ENCODE measurements at regions not wholly inside any gene's neighbourhood (a gene's known extent, or its start where the extent isn't known, plus 50 kb on each side); places are given as distances from the start of the nearest gene placed in this dataset.

GRCh38 chr6:56699066-56699654, 56.5 kb upstream of the DST start:
- H3K4me1 ChIP-seq = no peaks in the 10 kb centered on the region
- H3K36me3 ChIP-seq (replicated peaks) = no peaks in the 10 kb centered on the region
- no peaks in the 10 kb centered on the region for H3K9me3 ChIP-seq
- no peak overlapping the region for H3K4me3 ChIP-seq
- in situ Hi-C loops (cut with MboI; ENCODE audit: low sequenced_read_pairs) = loop anchor here (5.0 kb wide), 1 partner anchor 57 kb away; the partner anchor contains the start of gene DST
- no peaks in the 10 kb centered on the region for H3K27me3 ChIP-seq (ENCODE audit: low read depth)
- DNase-seq (ENCODE audit: low spot score in 2 of 2) = no peak

- no peaks in the 10 kb centered on the region for H3K36me3 ChIP-seq (replicated peaks)
- no peak for DNase-seq (ENCODE audit: low spot score in 2 of 2)
- H3K9me3 ChIP-seq = no peaks in the 10 kb centered on the region
- H3K4me3 ChIP-seq = no peak overlapping the region
- H3K27me3 ChIP-seq (ENCODE audit: low read depth) = no peaks in the 10 kb centered on the region
- in situ Hi-C loops (cut with MboI; ENCODE audit: low sequenced_read_pairs) = loop anchor here (5.0 kb wide), 1 partner anchor 53 kb away; the partner anchor contains the start of gene DST
- H3K4me1 ChIP-seq = peaks cover 31% of the 10 kb centered on the region
Observed at GRCh38 chr6:56695702-56696101, 53.0 kb upstream of the DST start.

GRCh38 chr6:56694002-56694401, 51.3 kb upstream of the DST start:
- no peak overlapping the region for H3K4me3 ChIP-seq
- no peaks in the 10 kb centered on the region for H3K36me3 ChIP-seq (replicated peaks)
- H3K27me3 ChIP-seq (ENCODE audit: low read depth) = no peaks in the 10 kb centered on the region
- no peaks in the 10 kb centered on the region for H3K9me3 ChIP-seq
- peaks cover 34% of the 10 kb centered on the region for H3K4me1 ChIP-seq
- no peak for DNase-seq (ENCODE audit: low spot score in 2 of 2)
- in situ Hi-C loops (cut with MboI; ENCODE audit: low sequenced_read_pairs) = no loop called here

- no peak overlapping the region for H3K4me3 ChIP-seq
- peak in 1 of 2 experiments; percentile 29 for DNase-seq (ENCODE audit: low spot score in 2 of 2)
- H3K27me3 ChIP-seq (ENCODE audit: low read depth) = no peaks in the 10 kb centered on the region
- H3K4me1 ChIP-seq = peaks cover 34% of the 10 kb centered on the region
- in situ Hi-C loops (cut with MboI; ENCODE audit: low sequenced_read_pairs) = no loop called here
- no peaks in the 10 kb centered on the region for H3K36me3 ChIP-seq (replicated peaks)
- H3K9me3 ChIP-seq = no peaks in the 10 kb centered on the region
Observed at GRCh38 chr6:56693246-56693607, 50.5 kb upstream of the DST start.

GRCh38 chr6:56692523-56693245, 50.0 kb upstream of the DST start:
- in situ Hi-C loops (cut with MboI; ENCODE audit: low sequenced_read_pairs) = no loop called here
- no peaks in the 10 kb centered on the region for H3K27me3 ChIP-seq (ENCODE audit: low read depth)
- DNase-seq (ENCODE audit: low spot score in 2 of 2) = no peak
- no peak overlapping the region for H3K4me3 ChIP-seq
- no peaks in the 10 kb centered on the region for H3K9me3 ChIP-seq
- H3K36me3 ChIP-seq (replicated peaks) = no peaks in the 10 kb centered on the region
- H3K4me1 ChIP-seq = peaks cover 34% of the 10 kb centered on the region
